Cardiac muscle cell (in vitro differentiated cells and primary cell): ENCODE measurements at regions not wholly inside any gene's neighbourhood (a gene's known extent, or its start where the extent isn't known, plus 50 kb on each side); places are given as distances from the start of the nearest gene placed in this dataset.

ENCODE experiments used
- DNase-seq, 2 donors: peaks; one replicate each; pipeline versions ENCODE4 v3.0.0 to v3.0.0-alpha.2; 2010 to 2017; ENCODE audit warnings: low read depth in 1 of 2, low spot score in 1 of 2
- H3K27ac ChIP-seq: fragments of 200-600 bp; sonication (generic); 2 replicates; pipeline ENCODE4 v1.5.1; 2016
- H3K27me3 ChIP-seq: fragments of 200-600 bp; sonication (generic); 2 replicates; pipeline ENCODE4 v1.6.0; 2016; ENCODE audit warnings: control low read depth
- H3K36me3 ChIP-seq: fragments of 200-600 bp; sonication (generic); 2 replicates; pipeline ENCODE4 v1.5.1; 2016; ENCODE audit warnings: control low read depth
- H3K4me1 ChIP-seq: fragments of 200-600 bp; sonication (generic); 2 replicates; pipeline ENCODE4 v1.8.1; 2017; ENCODE audit warnings: low read depth, mild to moderate bottlenecking, mixed run types
- H3K4me3 ChIP-seq: fragments of 200-600 bp; sonication (generic); 2 replicates; pipeline ENCODE4 v1.5.1; 2016; ENCODE audit warnings: mild to moderate bottlenecking
- H3K9me3 ChIP-seq: fragments of 200-600 bp; sonication (generic); 2 replicates; pipeline ENCODE4 v1.5.1; 2017; ENCODE audit warnings: low read depth, mild to moderate bottlenecking, control low read depth
- CTCF ChIP-seq: IDR thresholded peaks from 2 replicates; pipeline ENCODE4 v1.5.1; 2012; ENCODE audit warnings: low read depth, mild to moderate bottlenecking, low read length

GRCh38 chr7:68162712-68163111 lies 1166.1 kb downstream of the TYW1 start:
- no peak for TF ChIP-seq CTCF
- peaks cover 3% of the 10 kb centered on the region for H3K27me3 ChIP-seq
- H3K4me3 ChIP-seq: no peak overlapping the region
- H3K36me3 ChIP-seq: no peaks in the 10 kb centered on the region
- H3K4me1 ChIP-seq: no peaks in the 10 kb centered on the region
- H3K9me3 ChIP-seq: no peaks in the 10 kb centered on the region
- no peak overlapping the region for H3K27ac ChIP-seq
- DNase-seq: no peak

- TF ChIP-seq CTCF: no peak
Observed at GRCh38 chr7:68166525-68166924, 1169.9 kb downstream of the TYW1 start.

GRCh38 chr7:68173513-68173912 lies 1176.9 kb downstream of the TYW1 start:
- no peak overlapping the region for H3K4me3 ChIP-seq
- TF ChIP-seq CTCF: no peak
- no peaks in the 10 kb centered on the region for H3K36me3 ChIP-seq
- H3K9me3 ChIP-seq: no peaks in the 10 kb centered on the region
- no peak overlapping the region for H3K27ac ChIP-seq
- H3K27me3 ChIP-seq: no peaks in the 10 kb centered on the region
- H3K4me1 ChIP-seq: no peaks in the 10 kb centered on the region
- no peak for DNase-seq

More at GRCh38 chr7:68166525-68166924, 1169.9 kb downstream of the TYW1 start:
- H3K9me3 ChIP-seq: no peaks in the 10 kb centered on the region
- DNase-seq: no peak
- H3K27ac ChIP-seq: no peak overlapping the region
- no peak overlapping the region for H3K4me3 ChIP-seq
- H3K36me3 ChIP-seq: no peaks in the 10 kb centered on the region
- no peaks in the 10 kb centered on the region for H3K27me3 ChIP-seq
- H3K4me1 ChIP-seq: no peaks in the 10 kb centered on the region

GRCh38 chr7:68176974-68177373 lies 1180.3 kb downstream of the TYW1 start:
- Histone ChIP-seq H3K4me3 (no peak overlapping the region), H3K27me3 (no peaks in the 10 kb centered on the region), H3K36me3 (no peaks in the 10 kb centered on the region), H3K9me3 (no peaks in the 10 kb centered on the region), H3K4me1 (no peaks in the 10 kb centered on the region), H3K27ac (no peak overlapping the region)
- peak; percentile 79 to 83 for DNase-seq
- peak; percentile 66 for TF ChIP-seq CTCF

- no peak overlapping the region for H3K27ac ChIP-seq
- H3K4me1 ChIP-seq: no peaks in the 10 kb centered on the region
- DNase-seq: no peak
- no peaks in the 10 kb centered on the region for H3K36me3 ChIP-seq
- TF ChIP-seq CTCF: no peak
- H3K9me3 ChIP-seq: no peaks in the 10 kb centered on the region
- no peaks in the 10 kb centered on the region for H3K27me3 ChIP-seq
- H3K4me3 ChIP-seq: no peak overlapping the region
Observed at GRCh38 chr7:68180761-68181160, 1184.1 kb downstream of the TYW1 start.

- no peaks in the 10 kb centered on the region for H3K4me1 ChIP-seq
- H3K4me3 ChIP-seq: no peak overlapping the region
- no peak overlapping the region for H3K27ac ChIP-seq
- no peaks in the 10 kb centered on the region for H3K36me3 ChIP-seq
- TF ChIP-seq CTCF: no peak
- H3K9me3 ChIP-seq: no peaks in the 10 kb centered on the region
- DNase-seq: no peak
- H3K27me3 ChIP-seq: no peaks in the 10 kb centered on the region
Observed at GRCh38 chr7:68183176-68183575, 1186.5 kb downstream of the TYW1 start.
